Epidermal melanocyte (primary cell): ENCODE measurements at regions not wholly inside any gene's neighbourhood (a gene's known extent, or its start where the extent isn't known, plus 50 kb on each side); places are given as distances from the start of the nearest gene placed in this dataset.
"Not testable (repeated sequence)": the region's sequence is repeated elsewhere in the genome, so short reads cannot be mapped to it uniquely, and the experiment has no call there.

Experiments used
- DNase-seq: peaks from one replicate; pipeline ENCODE4 v3.0.0; 2011; ENCODE audit warnings: low spot score; ENCODE audit not compliant: insufficient read length

DNA sequence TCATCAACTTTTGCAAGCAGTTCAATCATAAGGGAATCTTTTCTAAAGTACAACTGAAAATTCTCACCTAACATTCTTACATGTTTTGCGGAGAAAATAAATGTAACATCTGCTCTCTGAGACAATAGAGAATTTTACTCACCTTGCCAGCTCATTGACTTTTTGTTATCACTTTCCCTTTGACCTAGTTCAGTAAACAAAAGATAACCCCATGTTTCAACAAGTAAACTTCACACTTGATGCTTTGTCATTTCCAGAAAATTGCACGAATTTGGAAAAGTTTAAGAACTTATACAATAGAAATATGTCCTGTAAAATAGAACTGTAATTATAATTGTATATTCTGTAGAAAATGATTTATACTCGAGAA lies 1110.0 kb upstream of the ACVR2A start:
- DNase-seq = no peak

DNA sequence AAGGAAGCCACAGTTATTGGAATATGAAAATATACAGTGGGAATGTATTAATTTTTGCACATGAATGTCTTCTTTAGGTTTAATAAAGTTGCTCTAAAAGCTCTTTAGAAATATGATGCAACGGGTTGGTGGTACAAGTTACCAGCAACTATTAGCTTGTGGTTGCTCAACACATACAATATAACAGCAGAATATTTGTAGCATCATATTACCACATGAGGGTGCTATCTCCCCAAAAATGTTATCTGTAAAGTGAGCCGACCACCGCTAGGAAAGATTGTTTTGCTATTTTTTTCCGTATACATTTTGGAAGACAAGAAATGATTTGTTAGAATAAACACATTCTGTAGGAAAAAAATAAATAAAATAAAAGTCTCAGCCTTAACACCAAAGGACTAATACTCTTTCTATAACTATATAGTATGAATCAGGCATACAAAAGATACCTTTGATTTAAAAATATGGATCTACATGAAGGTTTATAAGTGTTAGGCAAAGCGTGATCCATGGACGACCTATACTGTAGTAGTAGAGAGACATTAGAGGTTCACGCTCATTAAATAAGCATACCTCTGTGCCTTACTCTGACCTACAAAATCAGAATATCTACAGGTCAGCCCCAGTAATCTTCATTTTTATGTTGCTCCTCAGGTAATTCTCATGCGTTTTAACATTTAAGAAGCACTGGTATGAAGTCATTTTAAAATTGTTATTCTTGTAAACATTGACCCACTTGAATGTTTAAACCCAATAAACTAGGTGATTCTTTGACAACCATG lies 1110.6 kb upstream of the ACVR2A start:
- DNase-seq = peak; percentile 36

- DNase-seq = no peak
These were observed 1113.9 kb upstream of the ACVR2A start for GRCh38 chr2:146730882-146731281.

- DNase-seq = no peak
These were observed 1123.3 kb upstream of the ACVR2A start for GRCh38 chr2:146721486-146721885.

DNA sequence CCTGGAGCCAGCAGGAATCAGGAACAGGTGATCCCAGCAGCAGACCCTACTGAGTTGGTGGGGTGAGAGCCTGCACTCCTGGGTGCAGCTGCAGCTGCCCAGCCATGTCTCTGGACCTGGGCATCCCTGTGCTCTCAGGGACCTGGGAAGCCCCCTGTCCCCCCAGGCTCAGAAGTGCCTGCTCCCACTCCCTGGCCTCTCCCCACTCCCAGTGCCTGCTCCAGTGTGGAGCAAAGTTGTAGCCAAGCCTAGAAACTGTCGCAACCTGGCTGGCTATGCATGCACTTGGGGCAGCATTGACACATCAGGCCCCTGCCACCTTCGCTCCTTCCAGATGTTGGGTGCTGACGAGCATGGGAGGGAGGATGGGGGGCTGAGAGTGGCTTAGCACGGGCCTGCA lies 1124.7 kb upstream of the ACVR2A start:
- DNase-seq = no peak

GRCh38 chr2:146716591-146716990 lies 1128.2 kb upstream of the ACVR2A start:
- DNase-seq = no peak

- DNase-seq = no peak
These were observed 1135.8 kb upstream of the ACVR2A start for GRCh38 chr2:146709004-146709403.

- DNase-seq = no peak
These were observed 1143.6 kb upstream of the ACVR2A start for GRCh38 chr2:146701183-146701582.

GRCh38 chr2:146697307-146697706 lies 1147.5 kb upstream of the ACVR2A start:
- DNase-seq = no peak

- not testable (repeated sequence) for DNase-seq
These were observed 1148.0 kb upstream of the ACVR2A start for GRCh38 chr2:146696787-146697186.

DNA sequence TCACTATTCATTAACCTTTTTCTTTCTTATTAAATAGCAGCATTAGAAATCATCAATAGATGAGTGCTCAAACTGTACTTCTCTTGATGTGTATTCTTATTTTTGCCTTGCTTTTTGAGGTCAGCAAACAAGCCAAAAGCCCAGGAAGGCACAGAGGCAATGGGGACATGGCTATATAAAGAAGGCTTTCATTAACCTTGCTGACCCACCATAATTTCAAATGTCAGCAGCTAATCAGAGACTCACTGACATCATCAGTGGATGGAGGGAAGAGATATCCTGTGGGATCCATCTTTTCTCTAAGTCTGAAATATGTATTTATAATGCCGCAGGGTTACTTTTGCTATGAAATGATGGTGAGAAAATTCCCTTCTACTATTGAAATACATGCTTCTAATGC lies 1162.8 kb upstream of the ACVR2A start:
- DNase-seq = no peak

DNA sequence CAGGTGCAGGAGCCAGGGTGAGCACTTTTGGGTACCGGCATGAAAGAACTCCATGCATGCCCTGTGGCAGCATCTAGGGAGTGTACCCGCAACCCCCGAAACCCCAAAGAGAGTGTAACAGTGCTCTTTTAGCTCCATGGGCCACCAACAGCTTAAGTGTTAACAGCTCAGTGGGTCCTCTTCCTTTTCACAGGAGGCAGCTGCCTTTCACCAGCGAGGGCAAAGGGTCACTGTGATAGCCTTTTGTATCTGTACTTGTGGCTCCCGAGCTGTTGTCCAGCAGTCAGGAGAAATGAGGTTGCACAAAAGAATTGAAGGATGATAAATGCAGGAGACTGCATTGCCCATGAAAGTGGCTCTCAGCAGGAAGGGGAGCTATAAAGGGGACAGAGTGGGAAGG lies 1166.3 kb upstream of the ACVR2A start:
- DNase-seq = no peak

DNA sequence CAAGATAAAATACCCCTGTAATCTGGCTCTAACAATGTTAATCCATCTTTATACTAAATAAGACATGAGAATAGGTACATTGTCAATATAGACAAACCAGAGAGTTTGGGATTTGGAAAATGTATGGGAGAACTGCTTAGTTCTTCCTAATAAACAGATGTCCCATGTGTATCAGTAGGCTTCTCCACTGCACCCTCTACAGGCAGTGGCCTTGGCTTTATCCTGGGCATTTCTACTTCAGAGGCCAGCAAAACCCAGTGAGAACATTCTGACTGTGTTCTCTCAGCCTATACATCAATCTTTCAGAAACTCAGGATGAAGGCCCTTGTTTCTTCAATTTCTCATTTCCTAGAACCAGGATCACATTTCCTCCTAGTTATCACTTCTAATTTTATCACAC lies 1167.5 kb upstream of the ACVR2A start:
- DNase-seq = no peak

- no peak for DNase-seq
These were observed 1175.1 kb upstream of the ACVR2A start for GRCh38 chr2:146669735-146670134.

DNA sequence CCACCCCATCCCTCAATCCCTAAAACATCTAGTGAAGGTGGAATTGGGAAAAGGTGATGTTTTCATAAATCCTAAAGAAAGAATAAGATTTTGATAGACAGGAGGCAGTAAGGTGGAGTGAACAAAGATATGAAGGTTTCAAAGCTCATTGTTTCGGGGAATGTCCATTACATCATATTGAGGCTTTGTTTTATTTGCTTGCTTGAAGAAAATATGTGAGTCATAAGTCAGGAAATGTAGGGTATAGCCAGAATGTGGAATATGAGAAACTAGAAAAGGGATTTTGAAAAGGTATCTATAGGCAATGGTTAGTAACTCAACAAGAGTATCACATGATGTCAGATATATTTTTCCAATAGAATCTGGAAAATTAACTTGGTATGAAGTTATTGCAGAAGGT lies 1178.5 kb upstream of the ACVR2A start:
- no peak for DNase-seq

GRCh38 chr2:146665800-146666199 lies 1179.0 kb upstream of the ACVR2A start:
- DNase-seq = no peak

- no peak for DNase-seq
These were observed 1183.2 kb upstream of the ACVR2A start for GRCh38 chr2:146661473-146662096.

- no peak for DNase-seq
These were observed 1184.9 kb upstream of the ACVR2A start for GRCh38 chr2:146659976-146660375.

DNA sequence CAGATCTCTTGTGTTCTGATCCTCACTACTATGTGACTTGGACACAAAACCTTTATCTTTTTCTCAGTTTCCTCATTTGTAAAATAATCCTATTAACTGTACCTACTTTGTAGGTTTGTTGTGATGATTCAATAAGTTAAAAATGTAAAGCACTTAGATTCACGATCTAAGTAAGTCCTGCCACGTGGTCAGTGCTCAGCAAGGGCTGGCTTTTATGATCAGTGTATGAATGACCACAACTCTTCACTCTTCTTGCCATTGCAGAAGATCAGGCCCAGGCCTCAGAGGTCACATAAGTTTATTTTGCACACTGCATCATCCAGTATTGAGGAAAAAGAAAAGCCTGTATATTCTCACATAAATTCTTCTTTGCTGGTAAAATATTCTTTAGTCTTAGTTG lies 1192.5 kb upstream of the ACVR2A start:
- DNase-seq = no peak

DNA sequence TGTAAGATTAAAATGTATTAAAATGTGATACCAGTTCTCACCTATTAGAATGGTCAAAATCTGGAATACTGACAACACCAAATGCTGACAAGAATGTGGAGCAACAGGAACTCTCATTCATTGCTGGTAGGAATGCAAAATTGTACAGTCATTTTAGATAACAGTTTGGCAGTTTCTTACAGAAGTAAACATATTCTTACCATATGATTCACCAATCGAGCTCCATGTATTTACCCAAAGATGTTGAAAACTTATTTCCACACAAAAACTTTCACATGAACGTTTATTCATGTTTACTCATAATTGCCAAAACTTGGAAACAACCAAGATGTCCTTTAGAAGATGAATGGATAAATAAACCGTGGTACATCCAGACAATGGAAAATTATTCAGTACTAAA lies 1193.5 kb upstream of the ACVR2A start:
- DNase-seq = no peak

DNA sequence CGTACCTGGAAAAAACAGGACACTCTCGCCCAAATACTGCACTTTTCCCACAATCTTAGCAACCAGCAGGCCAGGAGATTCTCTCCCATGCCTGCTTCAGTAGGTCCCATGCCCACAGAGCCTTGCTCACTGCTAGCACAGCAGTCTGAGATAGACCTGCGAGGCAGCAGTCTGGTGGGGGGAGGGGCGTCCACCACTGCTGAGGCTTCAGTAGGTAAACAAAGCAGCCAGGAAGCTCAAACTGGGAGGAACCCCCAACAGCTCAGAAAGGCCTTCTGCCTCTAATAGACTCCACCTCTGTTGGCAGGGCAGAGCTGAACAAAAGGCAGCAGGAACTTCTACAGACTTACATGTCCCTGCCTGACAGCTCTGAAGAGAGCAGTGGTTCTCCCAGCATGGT lies 1202.8 kb upstream of the ACVR2A start:
- no peak for DNase-seq

GRCh38 chr2:146634230-146635097 lies 1210.4 kb upstream of the ACVR2A start:
- no peak for DNase-seq
